HEK293 (cell line): ENCODE measurements at regions not wholly inside any gene's neighbourhood (a gene's known extent, or its start where the extent isn't known, plus 50 kb on each side); places are given as distances from the start of the nearest gene placed in this dataset.

Experiments
- CTCF ChIA-PET: fragments of 350-600 bp; formaldehyde crosslinking; extraction: SDS; loops from one replicate; lab custom pipeline; 2021; ENCODE audit warnings: antibody characterized with exemption; lab: Yijun Ruan, JAX
- POLR2A ChIA-PET: fragments of 300-600 bp; formaldehyde crosslinking; extraction: SDS; loops from one replicate; lab custom pipeline; 2020; ENCODE audit warnings: antibody characterized with exemption, inconsistent platforms; lab: Yijun Ruan, JAX
- H3K27ac ChIP-seq: fragments of 200-500 bp; sonication (Bioruptor generic); 2 replicates; pipeline ENCODE4 v1.5.1; 2014; ENCODE audit warnings: low read depth, low read length, control low read depth, inconsistent platforms; ENCODE audit errors: extremely low read depth
- H3K36me3 ChIP-seq, 2 experiments: fragments of 200-500 bp in 1 of 2; sonication (Bioruptor generic) in 1 of 2; 1 replicate in 1 of 2; 2 replicates in 1 of 2; pipeline ENCODE4 v1.5.1; 2014 to 2017; ENCODE audit warnings: inconsistent platforms in 2 of 2, low read length in 2 of 2; ENCODE audit not compliant: control insufficient read depth in 2 of 2, insufficient read depth in 1 of 2
- H3K4me1 ChIP-seq: fragments of 200-500 bp; sonication (Bioruptor generic); 2 replicates; pipeline ENCODE4 v1.5.1; 2014; ENCODE audit warnings: mild to moderate bottlenecking, low read length, inconsistent platforms; ENCODE audit not compliant: control insufficient read depth, insufficient read depth
- H3K4me3 ChIP-seq: 2 replicates; pipeline ENCODE4 v1.5.1; 2011; ENCODE audit warnings: low read depth, mild to moderate bottlenecking, control low read depth, low read length, moderate library complexity
- H3K9me3 ChIP-seq: fragments of 200-500 bp; sonication (Bioruptor generic); 2 replicates; pipeline ENCODE4 v1.5.1; 2014; ENCODE audit warnings: low read depth, low read length, inconsistent platforms; ENCODE audit not compliant: control insufficient read depth, insufficient read depth
- BCL11B ChIP-seq: fragments of 450-650 bp; formaldehyde crosslinking; IDR thresholded peaks from 2 replicates; pipeline ENCODE4 v1.5.1; 2016; ENCODE audit warnings: low read depth, missing biosample characterization, missing genetic modification characterization
- GFI1B ChIP-seq: fragments of 450-650 bp; formaldehyde crosslinking; IDR thresholded peaks from 2 replicates; pipeline ENCODE4 v1.5.1; 2016; ENCODE audit warnings: missing biosample characterization, missing genetic modification characterization
- KLF9 ChIP-seq: fragments of 450-650 bp; formaldehyde crosslinking; IDR thresholded peaks from 2 replicates; pipeline ENCODE4 v1.5.1; 2016; ENCODE audit warnings: missing biosample characterization, missing genetic modification characterization, low read depth
- PRDM10 ChIP-seq: fragments of 450-650 bp; formaldehyde crosslinking; IDR thresholded peaks from 2 replicates; pipeline ENCODE4 v1.5.1; 2016; ENCODE audit warnings: missing biosample characterization, missing genetic modification characterization
- TRIM28 ChIP-seq: IDR thresholded peaks from 2 replicates; pipeline ENCODE4 v1.6.1; 2011; ENCODE audit warnings: low read length, control low read depth, borderline replicate concordance
- ZBTB11 ChIP-seq: fragments of 450-650 bp; formaldehyde crosslinking; conservative IDR thresholded peaks from 2 replicates; pipeline ENCODE4 v1.5.1; 2016; ENCODE audit warnings: low read depth, missing biosample characterization, missing genetic modification characterization
- ZBTB26 ChIP-seq: fragments of 450-650 bp; formaldehyde crosslinking; optimal IDR thresholded peaks from 2 replicates; pipeline ENCODE3; 2016; ENCODE audit warnings: missing biosample characterization, mild to moderate bottlenecking, missing genetic modification characterization
- ZNF140 ChIP-seq: fragments of 450-650 bp; formaldehyde crosslinking; IDR thresholded peaks from 2 replicates; pipeline ENCODE4 v1.5.1; 2016; ENCODE audit warnings: missing biosample characterization, missing genetic modification characterization
- ZNF18 ChIP-seq: fragments of 450-650 bp; formaldehyde crosslinking; IDR thresholded peaks from 2 replicates; pipeline ENCODE4 v1.5.1; 2016; ENCODE audit warnings: missing biosample characterization, missing genetic modification characterization
- ZNF19 ChIP-seq: fragments of 450-650 bp; formaldehyde crosslinking; IDR thresholded peaks from 2 replicates; pipeline ENCODE4; 2016; ENCODE audit warnings: missing biosample characterization, missing genetic modification characterization, low read depth
- ZNF292 ChIP-seq: fragments of 450-650 bp; formaldehyde crosslinking; IDR thresholded peaks from 2 replicates; pipeline ENCODE4 v1.5.1; 2016; ENCODE audit warnings: low read depth, missing biosample characterization, missing genetic modification characterization, borderline replicate concordance
- ZNF354C ChIP-seq: fragments of 450-650 bp; formaldehyde crosslinking; IDR thresholded peaks from 2 replicates; pipeline ENCODE4 v1.5.1; 2016; ENCODE audit warnings: missing biosample characterization, missing genetic modification characterization, low read depth, borderline replicate concordance
- ZNF416 ChIP-seq: fragments of 450-650 bp; formaldehyde crosslinking; IDR thresholded peaks from 2 replicates; pipeline ENCODE4 v1.5.1; 2016; ENCODE audit warnings: missing biosample characterization, missing genetic modification characterization
- ZNF426 ChIP-seq: fragments of 450-650 bp; formaldehyde crosslinking; IDR thresholded peaks from 2 replicates; pipeline ENCODE4 v1.5.1; 2017; ENCODE audit warnings: missing biosample characterization, missing genetic modification characterization, mild to moderate bottlenecking, inconsistent platforms, moderate library complexity
- ZNF544 ChIP-seq: fragments of 450-650 bp; formaldehyde crosslinking; IDR thresholded peaks from 2 replicates; pipeline ENCODE4 v1.5.0; 2017; ENCODE audit warnings: missing biosample characterization, missing genetic modification characterization
- ZNF658 ChIP-seq: fragments of 450-650 bp; formaldehyde crosslinking; IDR thresholded peaks from 2 replicates; pipeline ENCODE4; 2016; ENCODE audit warnings: missing biosample characterization, missing genetic modification characterization

GRCh38 chr16:65537336-65537735, 415.5 kb upstream of the CDH11 start (continued):
- no peak for TF ChIP-seq ZNF18
- no peak for TF ChIP-seq BCL11B
- no peak for TF ChIP-seq ZNF426
- TF ChIP-seq ZBTB26 (tag by site-specific recombination): no peak

- H3K4me1 ChIP-seq: no peaks in the 10 kb centered on the region
- ChIA-PET CTCF (no interaction called here), POLR2A (no interaction called here)
- H3K27ac ChIP-seq: no peak overlapping the region
- TF ChIP-seq GFI1B: no peak
- TF ChIP-seq ZNF416 (tag by site-specific recombination): no peak
- TF ChIP-seq KLF9 (tag by site-specific recombination): no peak
- no peak for TF ChIP-seq TRIM28
- no peak for TF ChIP-seq ZBTB11 (tag by site-specific recombination)
- TF ChIP-seq ZNF544: no peak
- TF ChIP-seq ZNF19 (tag by site-specific recombination): no peak
- TF ChIP-seq ZNF140 (tag by site-specific recombination): no peak
- no peak for TF ChIP-seq ZNF354C (tag by site-specific recombination)
- TF ChIP-seq ZNF292: no peak
- no peak for TF ChIP-seq PRDM10
- TF ChIP-seq ZNF658 (tag by site-specific recombination): no peak
- no peak overlapping the region for H3K4me3 ChIP-seq
- H3K9me3 ChIP-seq: no peaks in the 10 kb centered on the region
- H3K36me3 ChIP-seq: no peaks in the 10 kb centered on the region
These were observed 412.3 kb upstream of the CDH11 start for GRCh38 chr16:65534121-65534528.
